Suprapubic skin (tissue), 4 donors: ENCODE measurements at regions not wholly inside any gene's neighbourhood (a gene's known extent, or its start where the extent isn't known, plus 50 kb on each side); places are given as distances from the start of the nearest gene placed in this dataset.

ENCODE experiments used
- DNase-seq, 2 donors: peaks; one replicate each; pipeline ENCODE4 v3.0.0-alpha.2; 2019; ENCODE audit warnings: low spot score in 2 of 2
- H3K27ac ChIP-seq: fragments of 200-600 bp; sonication (generic); one replicate; pipeline ENCODE4 v1.5.1; 2019
- H3K27me3 ChIP-seq: fragments of 200-600 bp; sonication (generic); one replicate; pipeline ENCODE4 v1.5.1; 2019
- H3K36me3 ChIP-seq: fragments of 200-600 bp; sonication (generic); one replicate; pipeline ENCODE4 v1.5.1; 2019
- H3K4me1 ChIP-seq: fragments of 200-600 bp; sonication (generic); one replicate; pipeline ENCODE4 v1.5.1; 2019
- H3K4me3 ChIP-seq: fragments of 200-600 bp; sonication (generic); one replicate; pipeline ENCODE4 v1.5.1; 2019; ENCODE audit warnings: mild to moderate bottlenecking
- H3K9me3 ChIP-seq: fragments of 200-600 bp; sonication (generic); one replicate; pipeline ENCODE4 v1.5.1; 2019
- CTCF ChIP-seq, 2 donors: fragments of 200-600 bp in 1 of 2; fragments of 450-650 bp in 1 of 2; sonication (generic) in 1 of 2; IDR thresholded peaks; one replicate each; pipeline ENCODE4 v1.5.1; 2016 to 2019; ENCODE audit warnings: antibody characterized with exemption in 2 of 2, mild to moderate bottlenecking in 1 of 2, moderate library complexity in 1 of 2
- EP300 ChIP-seq: sonication (generic); formaldehyde crosslinking; IDR thresholded peaks from one replicate; pipeline ENCODE4 v1.6.1; 2017; ENCODE audit warnings: antibody characterized with exemption
- POLR2A ChIP-seq, 2 donors: fragments of 450-650 bp; IDR thresholded peaks; one replicate each; pipeline ENCODE4 v1.6.1; 2017; ENCODE audit warnings: antibody characterized with exemption in 2 of 2, mild to moderate bottlenecking in 2 of 2, moderate library complexity in 2 of 2
- POLR2AphosphoS5 ChIP-seq, 3 donors: sonication (generic); formaldehyde crosslinking; IDR thresholded peaks; one replicate each; pipeline ENCODE4 v1.6.1; 2017; ENCODE audit warnings: antibody characterized with exemption in 3 of 3
- whole genome bisulfite sequencing: methylation state at CpG from one replicate; pipeline ENCODE4 v1.1.5; 2018; 5-methylcytosine and 5-hydroxymethylcytosine counted together

- no peak for DNase-seq
- H3K36me3 ChIP-seq = no peaks in the 10 kb centered on the region
- WGBS = 80% methylated on average over 4 of the region's 4 CpGs
- H3K27me3 ChIP-seq = no peaks in the 10 kb centered on the region
- H3K9me3 ChIP-seq = no peaks in the 10 kb centered on the region
- H3K4me3 ChIP-seq = no peak overlapping the region
- no peak overlapping the region for H3K27ac ChIP-seq
- H3K4me1 ChIP-seq = peaks cover 7% of the 10 kb centered on the region
- TF ChIP-seq EP300 (no peak), POLR2AphosphoS5 (IDR thresholded peaks at IDR 0.05) (no peak), POLR2A (IDR thresholded peaks at IDR 0.05) (no peak), CTCF (IDR thresholded peaks at IDR 0.05) (no peak)
Observed at GRCh38 chr9:117491491-117491890, 76.6 kb upstream of the ASTN2 start.

DNA sequence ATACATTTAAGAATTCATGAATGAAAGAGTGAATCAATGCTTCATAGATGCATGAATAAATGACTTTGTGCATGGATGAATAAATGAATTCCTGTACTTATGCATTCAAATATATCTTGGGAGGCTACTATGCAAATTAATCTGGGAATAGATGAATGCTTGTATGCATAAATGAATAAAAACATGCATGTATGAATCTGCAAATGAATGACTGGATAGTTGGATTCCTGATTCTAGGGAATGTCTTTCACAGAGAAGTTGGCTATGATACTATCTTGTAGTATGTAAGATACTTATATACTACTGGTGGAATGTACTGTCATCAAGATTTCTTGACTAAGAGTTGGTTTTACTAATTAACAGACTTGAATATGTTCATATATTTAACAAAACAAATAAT lies 75.3 kb upstream of the ASTN2 start:
- DNase-seq = no peak
- no peak overlapping the region for H3K27ac ChIP-seq
- H3K9me3 ChIP-seq = no peaks in the 10 kb centered on the region
- TF ChIP-seq POLR2A (IDR thresholded peaks at IDR 0.05) (no peak), EP300 (no peak), POLR2AphosphoS5 (IDR thresholded peaks at IDR 0.05) (no peak), CTCF (IDR thresholded peaks at IDR 0.05) (no peak)
- no peaks in the 10 kb centered on the region for H3K36me3 ChIP-seq
- H3K4me1 ChIP-seq = peaks cover 7% of the 10 kb centered on the region
- no peaks in the 10 kb centered on the region for H3K27me3 ChIP-seq
- no peak overlapping the region for H3K4me3 ChIP-seq

DNA sequence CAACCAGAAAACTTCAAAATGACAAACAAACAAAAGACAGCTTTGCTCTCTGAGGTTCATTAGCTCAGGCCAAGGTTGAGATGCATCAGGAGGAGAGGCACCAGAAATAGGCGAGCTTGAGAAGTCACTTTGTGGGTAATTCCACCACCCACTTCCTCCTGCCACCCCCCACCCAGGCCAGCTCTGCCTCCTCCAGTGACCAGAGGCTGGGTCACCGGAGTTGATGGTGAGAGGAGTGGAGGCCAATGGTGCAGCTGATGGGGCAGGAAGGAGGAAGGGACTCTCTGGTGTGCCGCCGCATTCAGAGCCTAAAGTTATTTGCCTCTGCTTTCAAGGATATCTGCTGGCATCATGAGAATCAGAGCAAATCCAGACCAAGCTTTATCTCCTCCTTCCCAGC lies 73.8 kb upstream of the ASTN2 start:
- DNase-seq = no peak
- H3K4me1 ChIP-seq = peaks cover 7% of the 10 kb centered on the region
- 69% methylated on average over 4 of the region's 4 CpGs for WGBS
- no peak overlapping the region for H3K27ac ChIP-seq
- H3K27me3 ChIP-seq = no peaks in the 10 kb centered on the region
- no peaks in the 10 kb centered on the region for H3K36me3 ChIP-seq
- H3K4me3 ChIP-seq = no peak overlapping the region
- TF ChIP-seq POLR2A (IDR thresholded peaks at IDR 0.05) (no peak), CTCF (IDR thresholded peaks at IDR 0.05) (no peak), POLR2AphosphoS5 (IDR thresholded peaks at IDR 0.05) (no peak), EP300 (no peak)
- no peaks in the 10 kb centered on the region for H3K9me3 ChIP-seq

- Histone ChIP-seq H3K4me1 (peaks cover 7% of the 10 kb centered on the region), H3K27me3 (no peaks in the 10 kb centered on the region), H3K4me3 (no peak overlapping the region), H3K27ac (no peak overlapping the region), H3K36me3 (no peaks in the 10 kb centered on the region), H3K9me3 (no peaks in the 10 kb centered on the region)
- DNase-seq = peak; percentile 73 to 82
- 9% methylated on average over 12 of the region's 15 CpGs for WGBS
- TF ChIP-seq CTCF (IDR thresholded peaks at IDR 0.05) = peak in 1 of 2 donors; percentile 92
- TF ChIP-seq POLR2AphosphoS5 (IDR thresholded peaks at IDR 0.05) = no peak
Observed at GRCh38 chr9:117487555-117488175, 72.8 kb upstream of the ASTN2 start.

DNA sequence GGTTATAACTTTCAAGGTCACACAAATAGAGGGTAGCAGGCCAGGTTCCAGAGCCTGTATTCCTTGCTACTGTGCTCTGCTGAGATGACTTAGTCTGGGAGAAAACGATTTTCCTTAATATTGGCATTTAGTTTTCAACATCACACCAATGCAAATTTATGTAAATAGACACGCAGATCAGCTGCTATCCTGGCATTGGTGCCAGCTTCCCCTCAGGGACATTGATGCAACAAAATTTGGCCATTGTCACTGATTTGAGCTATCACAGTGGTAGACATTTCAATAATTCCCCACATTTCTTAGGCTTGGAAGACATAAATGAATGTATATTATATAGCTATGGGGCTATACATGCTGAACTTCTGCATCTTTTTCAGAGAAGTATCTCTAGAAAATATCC lies 71.6 kb upstream of the ASTN2 start:
- H3K27ac ChIP-seq = no peak overlapping the region
- no peak for DNase-seq
- 58% methylated on average over 2 of the region's 2 CpGs for WGBS
- TF ChIP-seq POLR2AphosphoS5 (IDR thresholded peaks at IDR 0.05) (no peak), EP300 (no peak), CTCF (IDR thresholded peaks at IDR 0.05) (no peak), POLR2A (IDR thresholded peaks at IDR 0.05) (no peak)
- H3K4me1 ChIP-seq = peaks cover 7% of the 10 kb centered on the region
- H3K36me3 ChIP-seq = no peaks in the 10 kb centered on the region
- H3K9me3 ChIP-seq = no peaks in the 10 kb centered on the region
- no peak overlapping the region for H3K4me3 ChIP-seq
- no peaks in the 10 kb centered on the region for H3K27me3 ChIP-seq
